ENCODE measurements at regions not wholly inside any gene's neighbourhood (a gene's known extent, or its start where the extent isn't known, plus 50 kb on each side); places are given as distances from the start of the nearest gene placed in this dataset.

GRCh38 chr6:71454056-71454455 is 165.4 kb downstream of the OGFRL1 start:
- TF ChIP-seq YY1 (IDR thresholded peaks at IDR 0.05; ENCODE audit: low read depth, low read length) (no peak), CTCF (IDR thresholded peaks at IDR 0.05 in 2 of 3, conservative IDR thresholded peaks at IDR 0.05 in 1 of 3; ENCODE audit: control insufficient read depth in 2 of 3, extremely low read depth in 1 of 3, insufficient read depth in 1 of 3, low read depth in 3 of 3, low read length in 3 of 3) (no peak), KDM1A (IDR thresholded peaks at IDR 0.05; ENCODE audit: borderline replicate concordance) (no peak), CHD1 (IDR thresholded peaks at IDR 0.05; ENCODE audit: low read depth, low read length) (no peak), JUND (IDR thresholded peaks at IDR 0.05; ENCODE audit: low read depth, low read length) (no peak)
